Tibial nerve (tissue), 4 donors: ENCODE measurements at regions not wholly inside any gene's neighbourhood (a gene's known extent, or its start where the extent isn't known, plus 50 kb on each side); places are given as distances from the start of the nearest gene placed in this dataset.

ENCODE experiments used
- DNase-seq, 2 donors: peaks; one replicate each; pipeline ENCODE4 v3.0.0-alpha.2; 2019; ENCODE audit warnings: low spot score in 2 of 2
- H3K27ac ChIP-seq, 4 donors: fragments of 200-600 bp; sonication (generic) in 3 of 4; one replicate each; pipeline ENCODE4 v1.5.1; 2017 to 2019; ENCODE audit warnings: mild to moderate bottlenecking in 1 of 4
- H3K27me3 ChIP-seq, 2 donors: fragments of 200-600 bp; sonication (generic) in 1 of 2; one replicate each; pipeline versions ENCODE4 v1.5.1 to v1.6.0; 2017 to 2019
- H3K36me3 ChIP-seq, 3 donors: fragments of 200-600 bp; sonication (generic); one replicate each; pipeline ENCODE4 v1.5.1; 2018 to 2019
- H3K4me1 ChIP-seq, 4 donors: fragments of 200-600 bp; sonication (generic) in 3 of 4; one replicate each; pipeline ENCODE4 v1.5.1; 2017 to 2019
- H3K4me3 ChIP-seq, 4 donors: fragments of 200-600 bp; sonication (generic) in 3 of 4; one replicate each; pipeline ENCODE4 v1.5.1; 2017 to 2019; ENCODE audit warnings: mild to moderate bottlenecking in 1 of 4, moderate library complexity in 1 of 4
- H3K9me3 ChIP-seq, 4 donors: fragments of 200-600 bp; sonication (generic) in 3 of 4; one replicate each; pipeline ENCODE4 v1.5.1; 2017 to 2019
- CTCF ChIP-seq, 5 experiments: fragments of 200-600 bp in 3 of 5; fragments of 450-650 bp in 2 of 5; sonication (generic) in 3 of 5; IDR thresholded peaks; one replicate each; pipeline ENCODE4 v1.5.1; 2016 to 2019; ENCODE audit warnings: antibody characterized with exemption in 5 of 5, mild to moderate bottlenecking in 3 of 5, moderate library complexity in 2 of 5
- EP300 ChIP-seq, 2 donors: sonication (generic); formaldehyde crosslinking; IDR thresholded peaks; one replicate each; pipeline ENCODE4 v1.6.1; 2017; ENCODE audit warnings: antibody characterized with exemption in 2 of 2, mild to moderate bottlenecking in 1 of 2
- POLR2A ChIP-seq, 2 donors: fragments of 450-650 bp; IDR thresholded peaks; one replicate each; pipeline ENCODE4 v1.6.1; 2017; ENCODE audit warnings: antibody characterized with exemption in 2 of 2, mild to moderate bottlenecking in 2 of 2, moderate library complexity in 2 of 2
- WGBS, 2 donors: methylation state at CpG; one replicate each; pipeline ENCODE4 v1.1.5; 2018; 5-methylcytosine and 5-hydroxymethylcytosine counted together

GRCh38 chr5:159385536-159385935 is 55.2 kb upstream of the IL12B start:
- Histone ChIP-seq H3K27me3 (no peaks in the 10 kb centered on the region), H3K36me3 (no peaks in the 10 kb centered on the region), H3K4me3 (no peak overlapping the region), H3K9me3 (peaks cover 0 to 48% (median 2%) of the 10 kb centered on the region in 4 donors), H3K4me1 (no peaks in the 10 kb centered on the region), H3K27ac (no peak overlapping the region)
- TF ChIP-seq POLR2A (IDR thresholded peaks at IDR 0.05) (no peak), CTCF (IDR thresholded peaks at IDR 0.05) (no peak), EP300 (IDR thresholded peaks at IDR 0.05) (no peak)
- no peak for DNase-seq

DNA sequence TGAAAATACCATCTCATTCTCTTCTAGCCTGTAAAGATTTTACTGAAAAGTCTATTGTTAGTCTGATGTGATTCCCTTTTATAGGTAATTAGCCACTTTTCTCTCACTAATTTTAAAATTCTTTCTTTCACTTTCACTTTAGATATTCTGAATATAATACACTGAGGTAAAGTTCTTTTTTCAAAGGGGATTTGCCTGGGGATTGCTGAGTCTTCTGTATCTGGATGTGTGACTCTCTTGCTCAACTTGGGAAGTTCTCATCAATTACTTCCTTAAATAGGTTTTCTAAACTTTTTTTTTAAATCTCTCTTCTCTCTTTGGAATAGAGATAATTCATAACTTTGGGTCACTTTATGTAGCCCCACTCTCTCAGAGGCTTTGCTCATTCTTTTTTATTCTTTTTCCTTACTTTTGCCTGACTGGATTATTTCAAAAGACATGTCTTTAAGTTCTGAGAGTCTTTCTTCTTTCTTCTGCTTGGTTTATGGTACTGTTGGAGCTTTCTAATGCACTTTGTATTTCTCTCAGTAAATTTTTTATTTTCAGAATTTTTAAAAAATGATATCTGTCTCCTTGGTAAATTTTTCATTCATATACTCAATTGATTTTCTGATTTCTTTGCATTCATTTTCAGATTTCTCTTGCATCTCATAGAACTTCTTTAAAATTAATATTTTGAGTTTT is 55.9 kb upstream of the IL12B start:
- no peak for DNase-seq
- H3K36me3 ChIP-seq: no peaks in the 10 kb centered on the region
- H3K27me3 ChIP-seq: no peaks in the 10 kb centered on the region
- no peaks in the 10 kb centered on the region for H3K4me1 ChIP-seq
- TF ChIP-seq EP300 (IDR thresholded peaks at IDR 0.05) (no peak), CTCF (IDR thresholded peaks at IDR 0.05) (no peak), POLR2A (IDR thresholded peaks at IDR 0.05) (no peak)
- peaks cover 0 to 48% (median 2%) of the 10 kb centered on the region in 4 donors for H3K9me3 ChIP-seq
- no peak overlapping the region for H3K4me3 ChIP-seq
- no peak overlapping the region for H3K27ac ChIP-seq

- no peak for DNase-seq
- Histone ChIP-seq H3K4me3 (no peak overlapping the region), H3K27ac (no peak overlapping the region), H3K9me3 (peaks cover 0 to 10% (median 0%) of the 10 kb centered on the region in 4 donors), H3K4me1 (no peaks in the 10 kb centered on the region), H3K36me3 (no peaks in the 10 kb centered on the region), H3K27me3 (no peaks in the 10 kb centered on the region)
- 85 to 93% methylated on average over 2 of the region's 2 CpGs for WGBS, 2 donors
- TF ChIP-seq POLR2A (IDR thresholded peaks at IDR 0.05): no peak
- TF ChIP-seq CTCF (IDR thresholded peaks at IDR 0.05): no peak
- TF ChIP-seq EP300 (IDR thresholded peaks at IDR 0.05): no peak
Measured at GRCh38 chr5:159392871-159393270, 62.6 kb upstream of the IL12B start.

DNA sequence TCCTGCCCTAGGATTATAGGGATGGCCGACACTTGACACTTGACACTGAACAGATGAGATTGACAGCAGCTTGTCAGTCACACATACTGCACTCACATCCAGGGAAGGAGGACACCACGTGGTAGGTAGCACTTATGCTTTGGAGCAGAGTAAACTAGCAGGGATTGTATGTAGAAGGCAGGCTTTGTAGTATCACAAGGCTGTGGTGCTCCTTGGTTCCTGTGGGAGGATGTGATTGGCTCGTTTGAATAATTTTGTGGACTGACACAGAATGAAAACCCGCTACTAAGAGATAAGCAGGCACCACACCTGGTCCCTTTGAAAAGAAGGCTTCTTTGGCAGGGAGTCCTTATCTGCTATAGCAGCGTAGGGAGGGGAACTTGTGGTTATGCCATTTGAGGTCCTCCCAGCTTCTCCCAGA is 63.6 kb upstream of the IL12B start:
- WGBS, 2 donors: 59 to 71% methylated on average over 5 of the region's 5 CpGs

More for the DNA sequence above, 63.6 kb upstream of the IL12B start:
- H3K27ac ChIP-seq: no peak overlapping the region
- H3K36me3 ChIP-seq: no peaks in the 10 kb centered on the region
- H3K4me3 ChIP-seq: no peak overlapping the region
- H3K9me3 ChIP-seq: peaks cover 0 to 5% (median 0%) of the 10 kb centered on the region in 4 donors
- DNase-seq: no peak
- H3K27me3 ChIP-seq: no peaks in the 10 kb centered on the region
- TF ChIP-seq EP300 (IDR thresholded peaks at IDR 0.05) (no peak), CTCF (IDR thresholded peaks at IDR 0.05) (no peak), POLR2A (IDR thresholded peaks at IDR 0.05) (no peak)
- H3K4me1 ChIP-seq: no peaks in the 10 kb centered on the region
